GM10266 (cell line): ENCODE measurements at regions not wholly inside any gene's neighbourhood (a gene's known extent, or its start where the extent isn't known, plus 50 kb on each side); places are given as distances from the start of the nearest gene placed in this dataset.

Experiments used
- DNase-seq: peaks from one replicate; pipeline ENCODE4 v3.0.0; 2012; ENCODE audit errors: extremely low spot score
- CTCF ChIP-seq: IDR thresholded peaks from 2 replicates; pipeline ENCODE4 v1.5.1; 2012; ENCODE audit warnings: mild to moderate bottlenecking, low read depth; ENCODE audit not compliant: control insufficient read depth, insufficient read depth; ENCODE audit errors: missing control alignments

GRCh38 chr11:134882671-134883297, 470.7 kb upstream of the B3GAT1 start:
- TF ChIP-seq CTCF = no peak
- no peak for DNase-seq

GRCh38 chr11:134882141-134882540, 470.1 kb upstream of the B3GAT1 start:
- TF ChIP-seq CTCF = no peak
- no peak for DNase-seq

GRCh38 chr11:134880788-134881187, 468.7 kb upstream of the B3GAT1 start:
- TF ChIP-seq CTCF = no peak
- no peak for DNase-seq

GRCh38 chr11:134879931-134880330, 467.9 kb upstream of the B3GAT1 start:
- no peak for DNase-seq
- TF ChIP-seq CTCF = no peak

- no peak for DNase-seq
These were observed 467.3 kb upstream of the B3GAT1 start for GRCh38 chr11:134879341-134879740.

GRCh38 chr11:134878785-134879184, 466.7 kb upstream of the B3GAT1 start:
- no peak for DNase-seq
- TF ChIP-seq CTCF = no peak

More at GRCh38 chr11:134879341-134879740, 467.3 kb upstream of the B3GAT1 start:
- TF ChIP-seq CTCF = no peak

GRCh38 chr11:134876226-134876625, 464.2 kb upstream of the B3GAT1 start:
- no peak for DNase-seq
- TF ChIP-seq CTCF = no peak
